ENCODE measurements at regions not wholly inside any gene's neighbourhood (a gene's known extent, or its start where the extent isn't known, plus 50 kb on each side); places are given as distances from the start of the nearest gene placed in this dataset.

DNA sequence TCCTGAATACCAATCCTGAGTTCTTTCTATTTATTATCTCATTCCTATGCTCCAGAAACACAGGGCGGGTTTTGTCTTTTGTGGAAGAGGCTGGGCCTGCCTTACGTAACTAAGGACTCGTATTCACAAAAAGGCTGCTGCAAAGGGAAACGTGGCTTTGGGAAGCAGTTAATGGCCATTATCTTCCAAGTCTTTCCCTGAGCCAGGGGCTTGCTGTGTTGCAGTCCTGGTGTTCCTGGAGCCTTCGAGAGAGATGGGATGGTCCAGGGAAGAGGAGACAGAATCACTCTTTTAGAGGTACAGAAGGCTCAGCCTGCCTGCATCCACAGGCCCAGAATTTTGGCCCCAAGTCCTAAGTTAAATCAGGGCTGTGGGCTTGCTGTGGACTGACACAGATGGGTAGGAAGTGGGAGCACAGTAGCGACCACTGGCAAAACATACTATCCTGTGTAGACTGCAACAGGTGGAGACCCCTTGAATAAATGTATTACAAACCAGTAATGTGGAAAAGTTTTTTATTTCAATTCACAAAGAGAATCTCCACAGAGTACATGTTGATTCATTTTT is 139.4 kb upstream of the ST6GAL2 start:
- H3K27ac ChIP-seq: no peak overlapping the region
- H3K4me1 ChIP-seq: no peaks in the 10 kb centered on the region
- H3K27me3 ChIP-seq: no peaks in the 10 kb centered on the region
- H3K36me3 ChIP-seq: no peaks in the 10 kb centered on the region
- no peaks in the 10 kb centered on the region for H3K9me3 ChIP-seq (replicated peaks)
- DNase-seq: no peak
- H3K4me3 ChIP-seq: no peak overlapping the region

DNA sequence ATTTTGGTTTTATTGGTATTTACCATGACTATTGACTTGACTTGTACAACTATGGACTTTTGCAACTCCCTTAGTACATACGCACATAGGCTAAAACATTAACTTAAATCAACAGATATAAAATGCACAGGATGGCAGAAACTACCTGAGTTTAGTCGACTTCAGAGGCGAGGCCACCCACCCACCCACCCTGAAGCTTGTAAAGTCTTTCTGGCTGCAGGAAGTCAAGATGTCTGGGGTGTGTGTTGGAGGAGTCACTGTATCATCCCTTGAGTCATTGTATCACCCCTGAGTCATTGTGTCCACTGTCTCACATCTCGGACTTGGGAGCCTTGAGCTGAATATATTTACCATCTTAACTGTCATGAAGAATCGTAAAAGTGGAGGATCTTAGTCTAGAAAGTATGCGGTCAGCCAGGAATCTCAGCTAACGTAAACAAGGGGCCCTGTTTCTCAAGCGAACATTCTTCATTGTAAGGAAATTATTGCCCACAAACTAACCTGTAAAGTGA is 140.0 kb upstream of the ST6GAL2 start:
- no peak overlapping the region for H3K4me3 ChIP-seq
- no peaks in the 10 kb centered on the region for H3K4me1 ChIP-seq
- H3K36me3 ChIP-seq: no peaks in the 10 kb centered on the region
- no peak overlapping the region for H3K27ac ChIP-seq
- no peaks in the 10 kb centered on the region for H3K27me3 ChIP-seq
- no peaks in the 10 kb centered on the region for H3K9me3 ChIP-seq (replicated peaks)
- no peak for DNase-seq

DNA sequence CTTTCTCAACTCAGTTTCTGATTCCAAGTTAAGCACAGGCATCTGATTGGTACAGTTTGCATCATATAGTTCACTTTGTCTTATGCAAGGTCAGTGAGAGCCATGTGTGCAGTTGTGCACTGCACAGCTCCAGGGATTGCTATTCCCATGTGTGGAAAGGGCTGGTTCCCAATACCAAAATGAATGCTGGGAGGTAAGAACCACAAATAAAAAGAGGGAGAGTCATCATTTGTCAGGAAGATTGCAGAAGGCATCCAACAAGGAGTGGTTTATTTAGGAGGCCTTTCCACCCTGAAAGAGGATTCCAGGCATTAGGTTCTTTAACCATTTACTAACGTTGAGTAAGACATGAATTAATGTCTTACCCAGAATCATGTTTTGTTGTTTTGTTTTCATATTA is 141.2 kb upstream of the ST6GAL2 start:
- Histone ChIP-seq H3K36me3 (no peaks in the 10 kb centered on the region), H3K9me3 (replicated peaks) (no peaks in the 10 kb centered on the region), H3K4me3 (no peak overlapping the region), H3K4me1 (no peaks in the 10 kb centered on the region), H3K27me3 (no peaks in the 10 kb centered on the region), H3K27ac (no peak overlapping the region)
- DNase-seq: no peak

DNA sequence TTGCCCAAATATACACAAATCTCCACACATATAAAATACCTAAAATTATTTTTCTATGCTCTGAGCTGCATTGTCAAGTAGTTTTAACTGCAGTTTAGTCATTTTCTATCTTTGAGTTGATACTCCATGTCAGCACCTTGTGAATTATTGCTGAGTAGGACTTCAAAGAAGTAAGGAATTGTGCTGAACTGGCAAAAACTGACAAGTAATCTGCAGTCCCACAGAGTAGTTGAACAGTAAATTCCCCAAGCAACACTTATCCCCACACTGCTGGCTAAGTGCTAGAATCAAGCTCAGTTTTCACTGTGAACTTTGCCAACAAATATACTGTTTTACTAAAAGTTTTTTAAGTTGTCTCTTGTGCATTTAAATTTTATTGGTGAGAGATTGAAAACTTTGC is 141.8 kb upstream of the ST6GAL2 start:
- no peak overlapping the region for H3K4me3 ChIP-seq
- no peaks in the 10 kb centered on the region for H3K36me3 ChIP-seq
- H3K4me1 ChIP-seq: no peaks in the 10 kb centered on the region
- no peak overlapping the region for H3K27ac ChIP-seq
- H3K9me3 ChIP-seq (replicated peaks): no peaks in the 10 kb centered on the region
- no peaks in the 10 kb centered on the region for H3K27me3 ChIP-seq
- no peak for DNase-seq

DNA sequence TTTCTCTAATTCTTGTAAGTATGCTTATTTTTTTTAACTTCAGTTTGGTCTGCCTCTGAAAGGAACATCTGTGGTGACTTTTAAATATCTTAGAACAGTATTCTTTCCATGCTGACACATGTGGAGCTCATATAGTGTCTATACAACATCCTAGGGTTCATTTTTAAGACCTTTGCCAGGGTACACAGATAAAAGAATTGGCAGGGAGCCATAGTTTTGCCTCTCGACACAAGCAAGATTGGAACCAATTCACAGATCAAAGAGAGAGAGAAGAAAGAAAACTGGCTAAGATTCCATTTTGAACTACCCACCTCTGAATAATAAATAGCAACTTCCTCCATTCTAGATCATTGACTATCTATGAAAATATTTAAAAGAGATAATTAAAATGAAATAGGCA is 142.7 kb upstream of the ST6GAL2 start:
- H3K4me3 ChIP-seq: no peak overlapping the region
- no peaks in the 10 kb centered on the region for H3K36me3 ChIP-seq
- no peak for DNase-seq
- H3K9me3 ChIP-seq (replicated peaks): no peaks in the 10 kb centered on the region
- H3K4me1 ChIP-seq: no peaks in the 10 kb centered on the region
- H3K27me3 ChIP-seq: no peaks in the 10 kb centered on the region
- no peak overlapping the region for H3K27ac ChIP-seq

DNA sequence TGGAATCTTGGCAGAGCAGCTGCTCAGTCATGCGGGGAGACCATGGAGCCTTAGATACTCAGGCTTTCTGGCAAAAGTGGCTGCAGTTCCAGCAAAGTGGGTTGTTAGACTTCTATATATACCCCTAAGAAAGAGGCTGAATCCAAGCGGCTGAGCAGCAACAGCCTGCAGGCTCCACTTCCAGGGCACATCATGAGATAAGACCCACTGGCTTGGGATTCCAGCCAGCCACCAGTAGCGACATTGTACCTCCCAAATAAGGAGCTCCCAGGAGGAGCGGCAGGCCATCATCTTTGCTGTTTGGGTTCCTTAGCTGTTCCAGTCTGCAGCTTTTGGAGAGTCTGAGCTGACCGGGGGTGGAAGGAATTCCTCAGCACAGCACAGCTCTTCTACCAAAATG is 150.3 kb upstream of the ST6GAL2 start:
- Histone ChIP-seq H3K9me3 (replicated peaks) (no peaks in the 10 kb centered on the region), H3K27ac (no peak overlapping the region), H3K36me3 (no peaks in the 10 kb centered on the region), H3K4me3 (no peak overlapping the region), H3K27me3 (no peaks in the 10 kb centered on the region), H3K4me1 (no peaks in the 10 kb centered on the region)
- no peak for DNase-seq

DNA sequence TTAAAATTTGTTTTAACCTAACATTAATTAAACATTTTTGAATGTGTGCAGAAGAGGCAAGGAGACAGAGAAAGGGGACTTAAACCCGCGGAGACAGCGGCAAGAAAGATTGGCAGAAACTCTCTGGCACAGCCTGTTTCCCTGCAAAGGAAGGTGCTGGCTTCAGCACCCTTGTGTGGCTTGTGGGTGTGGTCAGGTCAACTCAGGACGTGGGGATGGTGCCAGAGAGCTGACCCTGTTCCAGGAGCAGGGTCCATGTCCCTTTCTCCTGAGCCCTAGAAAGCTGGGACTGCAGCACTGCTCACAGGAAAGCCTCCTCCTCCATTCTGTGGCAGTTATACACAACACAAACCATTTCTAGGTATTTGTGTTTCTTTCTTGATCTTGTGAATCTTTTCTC is 176.2 kb upstream of the ST6GAL2 start:
- Histone ChIP-seq H3K27ac (no peak overlapping the region), H3K9me3 (replicated peaks) (no peaks in the 10 kb centered on the region), H3K4me1 (no peaks in the 10 kb centered on the region), H3K4me3 (no peak overlapping the region), H3K27me3 (no peaks in the 10 kb centered on the region), H3K36me3 (no peaks in the 10 kb centered on the region)
- no peak for DNase-seq

DNA sequence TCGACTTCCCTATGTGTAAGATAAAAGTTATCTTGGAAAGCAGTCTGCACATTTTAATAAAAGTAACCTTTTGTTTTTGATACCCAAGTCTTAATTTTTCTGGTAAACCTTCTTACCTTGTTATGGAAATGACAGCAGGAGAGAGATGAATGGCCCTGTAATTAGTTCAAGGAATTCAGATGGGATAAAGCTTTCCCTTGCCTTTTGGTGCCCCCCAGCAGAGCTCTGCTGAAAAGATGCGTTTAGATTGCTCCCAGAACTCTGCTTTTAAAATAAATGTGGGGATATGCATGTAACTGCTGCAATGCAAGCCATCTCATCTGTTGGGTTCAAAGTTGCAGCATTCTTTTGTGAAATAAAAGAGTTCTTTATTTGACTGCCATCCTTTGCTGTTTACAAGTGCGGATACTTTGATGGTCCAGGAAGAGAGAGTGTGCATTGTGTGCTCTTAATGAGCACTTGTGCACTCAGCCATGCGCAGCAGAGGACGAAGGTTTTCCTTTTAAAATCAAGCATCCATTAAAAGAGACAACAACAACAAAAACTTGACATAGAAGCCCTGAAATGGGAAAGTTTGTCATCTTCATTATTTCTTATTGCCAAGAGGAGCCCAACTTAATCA is 176.7 kb upstream of the ST6GAL2 start:
- Histone ChIP-seq H3K27ac (no peak overlapping the region), H3K36me3 (no peaks in the 10 kb centered on the region), H3K4me1 (no peaks in the 10 kb centered on the region), H3K9me3 (replicated peaks) (no peaks in the 10 kb centered on the region), H3K4me3 (no peak overlapping the region), H3K27me3 (no peaks in the 10 kb centered on the region)
- no peak for DNase-seq

DNA sequence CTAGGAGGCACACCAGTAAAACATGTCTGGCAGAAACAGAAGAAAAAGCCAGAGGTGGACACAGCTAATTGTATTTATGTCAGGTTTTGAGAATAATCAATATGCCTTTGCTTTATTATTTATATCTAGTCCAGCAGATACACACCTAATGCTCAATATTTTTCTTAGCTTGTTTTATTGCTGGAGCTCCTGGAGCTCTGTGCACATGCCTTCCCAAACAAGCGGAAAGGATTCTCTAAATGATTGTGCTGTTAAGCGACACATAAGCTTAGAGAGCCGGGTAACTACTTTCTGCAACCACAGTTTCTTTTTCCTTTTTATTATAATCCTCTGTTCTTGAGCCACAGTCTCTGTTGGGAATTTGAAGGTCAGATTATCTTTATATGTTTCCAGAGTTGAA is 177.3 kb upstream of the ST6GAL2 start:
- H3K4me3 ChIP-seq: no peak overlapping the region
- H3K36me3 ChIP-seq: no peaks in the 10 kb centered on the region
- no peaks in the 10 kb centered on the region for H3K4me1 ChIP-seq
- no peak for DNase-seq
- H3K27me3 ChIP-seq: no peaks in the 10 kb centered on the region
- no peaks in the 10 kb centered on the region for H3K9me3 ChIP-seq (replicated peaks)
- no peak overlapping the region for H3K27ac ChIP-seq

DNA sequence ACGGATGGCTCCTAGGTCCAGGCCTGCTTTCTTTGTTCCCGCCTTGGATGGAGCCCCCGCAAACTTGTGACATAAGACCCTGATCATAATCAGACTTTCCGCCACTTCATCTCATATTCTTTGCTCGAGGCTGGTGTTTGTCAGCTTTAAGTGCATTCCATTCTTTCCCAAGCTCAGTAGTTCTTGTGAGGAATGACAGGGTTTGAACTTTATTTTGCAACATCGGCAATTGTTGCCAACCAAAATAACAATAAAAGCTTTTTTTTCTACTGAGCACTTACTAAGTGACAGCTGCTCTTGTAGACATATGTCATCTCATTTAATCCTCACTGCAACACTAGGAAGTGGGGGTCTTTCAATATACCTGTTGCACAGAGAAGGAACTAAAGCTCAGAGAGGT is 178.8 kb upstream of the ST6GAL2 start:
- Histone ChIP-seq H3K9me3 (replicated peaks) (no peaks in the 10 kb centered on the region), H3K27me3 (no peaks in the 10 kb centered on the region), H3K27ac (no peak overlapping the region), H3K4me1 (no peaks in the 10 kb centered on the region), H3K4me3 (no peak overlapping the region), H3K36me3 (no peaks in the 10 kb centered on the region)
- no peak for DNase-seq

DNA sequence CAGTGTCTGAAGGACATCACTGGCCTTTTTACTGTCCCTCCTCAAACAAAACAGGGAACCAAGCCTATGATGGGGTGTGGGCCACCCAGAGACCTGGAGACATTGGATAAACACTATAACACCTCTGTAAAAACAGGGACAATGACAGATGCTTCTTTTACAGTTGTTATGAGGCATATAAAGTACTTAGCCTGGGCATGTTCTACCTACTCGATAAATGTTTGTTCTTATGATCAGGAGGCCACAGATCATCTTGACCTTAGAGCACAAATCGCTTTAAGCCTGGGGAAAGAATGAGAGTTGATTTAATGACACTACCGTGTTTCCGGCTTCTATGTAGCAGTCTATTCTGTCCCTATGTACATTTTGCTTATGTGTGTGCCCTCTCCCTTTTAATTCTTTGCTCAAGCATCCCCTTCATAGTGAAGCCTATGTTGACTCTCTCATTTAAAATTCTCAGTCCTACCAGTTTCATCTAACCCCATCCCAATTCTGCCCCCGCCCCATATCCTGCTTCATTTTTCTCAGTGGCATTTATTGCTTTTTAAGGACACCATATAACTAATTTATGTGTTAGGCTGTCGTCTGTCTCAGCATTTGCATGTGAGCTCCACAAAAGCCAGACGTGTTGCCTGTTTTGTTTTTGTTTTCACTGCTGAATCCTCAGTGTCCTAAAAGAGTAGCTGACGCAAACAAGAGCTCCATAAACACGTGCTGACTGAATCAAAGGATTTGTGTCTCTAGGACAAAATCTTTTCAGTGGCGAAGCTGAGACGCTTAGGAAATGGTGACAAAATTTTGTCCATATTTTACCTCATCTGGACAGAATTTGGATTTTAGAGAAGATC is 182.3 kb upstream of the ST6GAL2 start:
- Histone ChIP-seq H3K4me1 (no peaks in the 10 kb centered on the region), H3K36me3 (no peaks in the 10 kb centered on the region), H3K9me3 (replicated peaks) (no peaks in the 10 kb centered on the region), H3K27ac (no peak overlapping the region), H3K4me3 (no peak overlapping the region), H3K27me3 (no peaks in the 10 kb centered on the region; the same call in 1 of the 2 replicates)
- no peak for DNase-seq

DNA sequence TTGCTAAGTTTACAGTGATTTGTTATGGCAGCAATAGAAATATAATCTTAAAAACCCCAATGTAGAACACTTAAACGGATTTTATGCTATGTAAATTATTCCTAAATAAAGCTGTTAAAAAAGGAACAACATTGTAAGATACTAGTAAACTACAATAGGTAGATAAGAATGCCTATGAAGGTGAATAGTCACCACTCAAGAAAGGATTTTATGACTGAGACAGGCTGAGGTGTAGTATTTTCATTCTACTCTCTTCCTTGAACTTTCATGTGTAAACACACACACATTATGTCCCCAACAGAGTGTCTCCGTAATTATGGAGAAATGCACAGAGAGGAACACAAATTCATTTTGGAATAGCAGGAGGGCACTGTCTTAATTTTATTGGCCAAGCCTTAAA is 183.9 kb upstream of the ST6GAL2 start:
- no peaks in the 10 kb centered on the region for H3K9me3 ChIP-seq (replicated peaks)

DNA sequence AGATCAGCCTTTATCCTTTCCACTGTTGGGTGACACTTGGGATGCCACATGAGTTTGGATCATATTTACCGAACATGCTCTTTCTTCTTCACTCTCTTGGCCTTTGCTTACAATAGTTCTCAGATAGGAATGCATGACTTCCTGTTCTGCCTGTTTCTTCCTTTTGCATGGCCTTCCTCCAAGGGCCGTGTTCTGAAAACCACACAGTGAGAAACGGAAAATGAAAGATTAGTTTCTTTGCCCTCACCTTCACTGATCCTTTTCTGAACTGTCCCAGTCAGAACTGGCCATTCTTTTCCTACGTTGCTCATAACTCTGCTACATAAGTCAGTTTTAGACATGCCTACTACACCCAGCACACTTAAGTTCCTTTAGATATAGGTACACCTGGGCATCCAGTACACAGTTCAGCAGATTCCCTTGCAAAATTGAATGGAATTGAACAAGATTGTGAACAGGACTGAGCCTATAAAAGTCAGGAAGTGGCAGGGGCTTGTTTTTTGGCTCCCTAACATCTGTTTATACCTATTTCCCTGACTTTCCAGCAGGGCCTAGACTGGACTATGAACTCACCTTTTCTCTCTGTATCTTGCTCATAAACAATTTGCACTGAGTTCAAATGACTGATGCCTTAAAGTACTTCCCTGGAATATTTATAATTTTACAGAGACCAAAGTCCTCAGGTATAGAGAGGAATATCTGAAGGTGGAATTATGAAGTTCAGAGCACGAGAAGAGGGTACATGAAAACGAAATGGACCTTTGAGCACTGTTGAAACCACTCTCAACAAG is 186.4 kb upstream of the ST6GAL2 start:
- Histone ChIP-seq H3K9me3 (replicated peaks) (no peaks in the 10 kb centered on the region), H3K4me3 (no peak overlapping the region), H3K4me1 (no peaks in the 10 kb centered on the region), H3K36me3 (no peaks in the 10 kb centered on the region), H3K27ac (no peak overlapping the region), H3K27me3 (no peaks in the 10 kb centered on the region; the same call in 1 of the 2 replicates)
- no peak for DNase-seq

More for the DNA sequence above, 183.9 kb upstream of the ST6GAL2 start:
- H3K36me3 ChIP-seq: no peaks in the 10 kb centered on the region
- no peaks in the 10 kb centered on the region; the same call in 1 of the 2 replicates for H3K27me3 ChIP-seq
- H3K4me3 ChIP-seq: no peak overlapping the region
- no peak for DNase-seq
- H3K27ac ChIP-seq: no peak overlapping the region
- no peaks in the 10 kb centered on the region for H3K4me1 ChIP-seq

DNA sequence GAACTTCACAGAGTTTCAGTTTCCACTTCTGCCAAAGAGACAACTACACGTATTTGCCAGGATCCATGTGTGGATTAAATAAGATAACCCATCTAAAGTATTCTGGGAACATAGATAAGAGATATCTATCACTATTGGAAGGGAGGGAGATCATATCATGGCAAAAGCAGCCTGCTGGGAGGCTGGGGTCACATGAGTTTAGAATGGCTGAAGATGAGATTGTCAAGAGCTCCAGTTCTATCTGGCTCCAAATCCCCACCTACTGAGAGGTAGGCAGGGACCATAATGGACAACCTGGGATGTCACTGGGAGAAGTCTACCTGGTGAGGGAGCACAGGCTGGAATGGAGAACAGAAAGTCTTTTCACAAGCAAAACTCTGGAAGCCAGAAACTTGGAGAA is 192.6 kb upstream of the ST6GAL2 start:
- H3K4me3 ChIP-seq: no peak overlapping the region
- no peaks in the 10 kb centered on the region for H3K36me3 ChIP-seq
- no peaks in the 10 kb centered on the region for H3K27me3 ChIP-seq
- no peak overlapping the region for H3K27ac ChIP-seq
- no peaks in the 10 kb centered on the region for H3K9me3 ChIP-seq (replicated peaks)
- H3K4me1 ChIP-seq: no peaks in the 10 kb centered on the region
- DNase-seq: no peak

DNA sequence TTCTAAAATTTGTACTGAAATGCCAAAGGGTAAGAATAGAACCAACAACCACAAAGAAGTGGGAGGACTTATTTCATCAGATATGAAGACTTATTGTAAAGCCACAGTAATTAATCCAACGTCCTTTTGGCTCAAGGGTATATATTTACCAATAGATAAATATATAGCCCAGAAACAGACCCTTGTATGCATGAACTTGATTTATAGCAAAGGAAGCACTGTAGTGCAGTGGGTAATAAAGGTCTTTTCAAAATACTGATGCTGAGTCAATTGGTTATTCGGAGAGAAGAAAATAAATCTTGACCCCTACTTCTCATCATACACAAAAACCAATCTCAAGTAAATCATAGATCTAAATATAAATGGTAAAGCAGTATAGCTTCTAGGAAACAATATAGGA is 200.5 kb upstream of the ST6GAL2 start:
- Histone ChIP-seq H3K36me3 (no peaks in the 10 kb centered on the region), H3K27me3 (no peaks in the 10 kb centered on the region), H3K9me3 (replicated peaks) (no peaks in the 10 kb centered on the region), H3K4me1 (no peaks in the 10 kb centered on the region), H3K4me3 (no peak overlapping the region), H3K27ac (no peak overlapping the region)
- no peak for DNase-seq
